ENCODE measurements at regions not wholly inside any gene's neighbourhood (a gene's known extent, or its start where the extent isn't known, plus 50 kb on each side); places are given as distances from the start of the nearest gene placed in this dataset.

DNA sequence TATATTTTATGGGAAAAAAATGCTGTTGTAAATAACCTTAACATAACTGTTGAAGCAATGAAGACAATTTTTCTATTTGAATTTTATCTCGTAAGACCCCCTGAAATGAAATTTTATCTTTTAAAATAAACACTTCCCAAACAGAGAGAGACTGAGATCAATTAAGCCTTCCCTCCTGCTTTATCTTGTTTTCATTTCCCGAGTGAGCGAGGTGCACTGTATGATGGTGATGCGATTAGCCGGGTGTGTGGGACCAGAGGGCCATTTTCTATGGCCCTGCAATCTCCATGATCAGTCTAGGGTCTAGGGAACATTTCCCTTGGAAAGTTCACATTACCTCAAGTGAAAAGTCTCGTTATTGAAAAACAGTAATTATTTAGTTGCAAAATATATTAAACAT, 134.1 kb upstream of the MID1 start:
- TF ChIP-seq RAD21 (conservative IDR thresholded peaks at IDR 0.05) = no peak
- TF ChIP-seq EZH2 (IDR thresholded peaks at IDR 0.05; ENCODE audit: borderline replicate concordance, insufficient read depth, low read length, poor library complexity, severe bottlenecking) = no peak
- TF ChIP-seq EP300 (conservative IDR thresholded peaks at IDR 0.05; ENCODE audit: poor library complexity, severe bottlenecking) = no peak
- TF ChIP-seq MXI1 (conservative IDR thresholded peaks at IDR 0.05; ENCODE audit: poor library complexity, severe bottlenecking) = no peak
- no peak for TF ChIP-seq TAF1 (IDR thresholded peaks at IDR 0.05; ENCODE audit: low read depth)
- TF ChIP-seq, protein P1, sequence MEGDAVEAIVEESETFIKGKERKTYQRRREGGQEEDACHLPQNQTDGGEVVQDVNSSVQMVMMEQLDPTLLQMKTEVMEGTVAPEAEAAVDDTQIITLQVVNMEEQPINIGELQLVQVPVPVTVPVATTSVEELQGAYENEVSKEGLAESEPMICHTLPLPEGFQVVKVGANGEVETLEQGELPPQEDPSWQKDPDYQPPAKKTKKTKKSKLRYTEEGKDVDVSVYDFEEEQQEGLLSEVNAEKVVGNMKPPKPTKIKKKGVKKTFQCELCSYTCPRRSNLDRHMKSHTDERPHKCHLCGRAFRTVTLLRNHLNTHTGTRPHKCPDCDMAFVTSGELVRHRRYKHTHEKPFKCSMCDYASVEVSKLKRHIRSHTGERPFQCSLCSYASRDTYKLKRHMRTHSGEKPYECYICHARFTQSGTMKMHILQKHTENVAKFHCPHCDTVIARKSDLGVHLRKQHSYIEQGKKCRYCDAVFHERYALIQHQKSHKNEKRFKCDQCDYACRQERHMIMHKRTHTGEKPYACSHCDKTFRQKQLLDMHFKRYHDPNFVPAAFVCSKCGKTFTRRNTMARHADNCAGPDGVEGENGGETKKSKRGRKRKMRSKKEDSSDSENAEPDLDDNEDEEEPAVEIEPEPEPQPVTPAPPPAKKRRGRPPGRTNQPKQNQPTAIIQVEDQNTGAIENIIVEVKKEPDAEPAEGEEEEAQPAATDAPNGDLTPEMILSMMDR (IDR thresholded peaks at IDR 0.05; ENCODE audit: poor library complexity, severe bottlenecking) = no peak
- TF ChIP-seq, protein P2, sequence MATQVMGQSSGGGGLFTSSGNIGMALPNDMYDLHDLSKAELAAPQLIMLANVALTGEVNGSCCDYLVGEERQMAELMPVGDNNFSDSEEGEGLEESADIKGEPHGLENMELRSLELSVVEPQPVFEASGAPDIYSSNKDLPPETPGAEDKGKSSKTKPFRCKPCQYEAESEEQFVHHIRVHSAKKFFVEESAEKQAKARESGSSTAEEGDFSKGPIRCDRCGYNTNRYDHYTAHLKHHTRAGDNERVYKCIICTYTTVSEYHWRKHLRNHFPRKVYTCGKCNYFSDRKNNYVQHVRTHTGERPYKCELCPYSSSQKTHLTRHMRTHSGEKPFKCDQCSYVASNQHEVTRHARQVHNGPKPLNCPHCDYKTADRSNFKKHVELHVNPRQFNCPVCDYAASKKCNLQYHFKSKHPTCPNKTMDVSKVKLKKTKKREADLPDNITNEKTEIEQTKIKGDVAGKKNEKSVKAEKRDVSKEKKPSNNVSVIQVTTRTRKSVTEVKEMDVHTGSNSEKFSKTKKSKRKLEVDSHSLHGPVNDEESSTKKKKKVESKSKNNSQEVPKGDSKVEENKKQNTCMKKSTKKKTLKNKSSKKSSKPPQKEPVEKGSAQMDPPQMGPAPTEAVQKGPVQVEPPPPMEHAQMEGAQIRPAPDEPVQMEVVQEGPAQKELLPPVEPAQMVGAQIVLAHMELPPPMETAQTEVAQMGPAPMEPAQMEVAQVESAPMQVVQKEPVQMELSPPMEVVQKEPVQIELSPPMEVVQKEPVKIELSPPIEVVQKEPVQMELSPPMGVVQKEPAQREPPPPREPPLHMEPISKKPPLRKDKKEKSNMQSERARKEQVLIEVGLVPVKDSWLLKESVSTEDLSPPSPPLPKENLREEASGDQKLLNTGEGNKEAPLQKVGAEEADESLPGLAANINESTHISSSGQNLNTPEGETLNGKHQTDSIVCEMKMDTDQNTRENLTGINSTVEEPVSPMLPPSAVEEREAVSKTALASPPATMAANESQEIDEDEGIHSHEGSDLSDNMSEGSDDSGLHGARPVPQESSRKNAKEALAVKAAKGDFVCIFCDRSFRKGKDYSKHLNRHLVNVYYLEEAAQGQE (IDR thresholded peaks at IDR 0.05; ENCODE audit: borderline replicate concordance) = no peak
- no peak for TF ChIP-seq POLR2AphosphoS5 (IDR thresholded peaks at IDR 0.05)
- TF ChIP-seq SMC3 (conservative IDR thresholded peaks at IDR 0.05; ENCODE audit: poor library complexity) = no peak

All from neural cell (in vitro differentiated cells).